HG03457 (cell line): ENCODE measurements at regions not wholly inside any gene's neighbourhood (a gene's known extent, or its start where the extent isn't known, plus 50 kb on each side); places are given as distances from the start of the nearest gene placed in this dataset.
A peak's percentile ranks its signal among the peaks of the same experiment; 100 is the strongest.

Experiments
- ATAC-seq: cut with Tn5 transposase; IDR thresholded peaks from one replicate; pipeline ENCODE4 v1.9.1; 2021; ENCODE audit warnings: moderate number of reproducible peaks; ENCODE audit not compliant: unreplicated experiment

- ATAC-seq, result peak; percentile 79
These were observed 186.2 kb downstream of the REEP3 start for GRCh38 chr10:63707254-63707910.

- no peak for ATAC-seq
These were observed 187.2 kb downstream of the REEP3 start for GRCh38 chr10:63708421-63708820.

GRCh38 chr10:63710703-63711102 lies 189.5 kb downstream of the REEP3 start:
- ATAC-seq, result no peak

- ATAC-seq, result no peak
These were observed 190.2 kb downstream of the REEP3 start for GRCh38 chr10:63711361-63711760.

GRCh38 chr10:63711867-63712716 lies 190.9 kb downstream of the REEP3 start:
- no peak for ATAC-seq

GRCh38 chr10:63712717-63713115 lies 191.5 kb downstream of the REEP3 start:
- no peak for ATAC-seq

- no peak for ATAC-seq
These were observed 192.3 kb downstream of the REEP3 start for GRCh38 chr10:63713191-63714144.

- ATAC-seq, result no peak
These were observed 194.9 kb downstream of the REEP3 start for GRCh38 chr10:63716016-63716580.

- ATAC-seq, result no peak
These were observed 196.0 kb downstream of the REEP3 start for GRCh38 chr10:63717027-63717715.

- ATAC-seq, result no peak
These were observed 196.8 kb downstream of the REEP3 start for GRCh38 chr10:63718006-63718405.

GRCh38 chr10:63718421-63718820 lies 197.2 kb downstream of the REEP3 start:
- ATAC-seq, result no peak

- no peak for ATAC-seq
These were observed 198.1 kb downstream of the REEP3 start for GRCh38 chr10:63719226-63719856.

- ATAC-seq, result peak; percentile 6
These were observed 198.9 kb downstream of the REEP3 start for GRCh38 chr10:63720072-63720537.

- ATAC-seq, result peak; percentile 60
These were observed 199.5 kb downstream of the REEP3 start for GRCh38 chr10:63720676-63721075.

- no peak for ATAC-seq
These were observed 201.3 kb downstream of the REEP3 start for GRCh38 chr10:63722537-63722936.

GRCh38 chr10:63723320-63723719 lies 202.1 kb downstream of the REEP3 start:
- ATAC-seq, result no peak

GRCh38 chr10:63723741-63724140 lies 202.5 kb downstream of the REEP3 start:
- no peak for ATAC-seq

- ATAC-seq, result no peak
These were observed 203.7 kb downstream of the REEP3 start for GRCh38 chr10:63724922-63725321.

- no peak for ATAC-seq
These were observed 205.7 kb downstream of the REEP3 start for GRCh38 chr10:63726867-63727266.

GRCh38 chr10:63727636-63728035 lies 206.4 kb downstream of the REEP3 start:
- no peak for ATAC-seq
